Stimulated activated CD8-positive, alpha-beta memory T cell treated with anti-CD3 and anti-CD28 coated beads, Interleukin-4, amount 100 ng/mL, for 1 hour (primary cell): ENCODE measurements at regions not wholly inside any gene's neighbourhood (a gene's known extent, or its start where the extent isn't known, plus 50 kb on each side); places are given as distances from the start of the nearest gene placed in this dataset.

Source experiments
- DNase-seq, 2 donors: peaks; one replicate each; pipeline ENCODE4 v3.0.0-alpha.2; 2020; ENCODE audit warnings: low read depth in 2 of 2, low spot score in 1 of 2

DNA sequence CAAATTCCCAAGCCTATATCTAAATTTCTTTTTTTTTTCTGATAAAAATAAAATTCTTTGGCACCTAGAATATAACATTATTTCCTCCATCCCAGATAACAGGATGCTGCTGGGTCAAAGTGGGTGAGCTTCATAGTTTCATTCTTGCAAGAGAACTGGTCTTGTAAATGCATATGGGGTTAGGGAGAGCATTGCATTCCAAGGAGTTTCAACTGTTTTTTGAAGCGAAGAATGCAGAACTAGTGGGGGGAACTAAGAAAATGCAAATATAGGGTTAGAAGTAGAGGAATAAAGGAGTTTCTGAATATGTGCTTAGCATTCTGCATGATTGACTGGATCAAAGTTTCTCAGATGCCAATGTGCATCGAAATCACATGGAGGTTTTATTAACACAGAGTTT lies 347.2 kb upstream of the XYLT1 start:
- no peak for DNase-seq

DNA sequence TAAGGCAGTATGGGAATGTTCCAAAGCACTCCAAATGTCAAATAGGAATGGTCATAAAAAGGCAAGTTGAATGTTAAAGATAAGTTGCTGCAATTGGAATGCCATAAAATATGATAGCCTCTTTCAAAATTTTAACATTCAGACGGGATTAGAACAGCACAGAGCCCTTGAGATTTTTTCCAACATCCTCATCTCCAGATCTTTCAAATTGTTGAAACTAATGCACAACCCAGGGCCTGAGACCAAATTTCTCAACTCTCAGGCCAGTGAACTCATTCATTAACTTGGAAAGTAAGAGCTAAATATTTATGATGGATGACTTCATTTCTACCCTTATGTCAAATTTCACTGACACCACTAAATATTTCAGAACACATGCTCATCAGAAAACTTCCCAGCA lies 346.5 kb upstream of the XYLT1 start:
- no peak for DNase-seq

DNA sequence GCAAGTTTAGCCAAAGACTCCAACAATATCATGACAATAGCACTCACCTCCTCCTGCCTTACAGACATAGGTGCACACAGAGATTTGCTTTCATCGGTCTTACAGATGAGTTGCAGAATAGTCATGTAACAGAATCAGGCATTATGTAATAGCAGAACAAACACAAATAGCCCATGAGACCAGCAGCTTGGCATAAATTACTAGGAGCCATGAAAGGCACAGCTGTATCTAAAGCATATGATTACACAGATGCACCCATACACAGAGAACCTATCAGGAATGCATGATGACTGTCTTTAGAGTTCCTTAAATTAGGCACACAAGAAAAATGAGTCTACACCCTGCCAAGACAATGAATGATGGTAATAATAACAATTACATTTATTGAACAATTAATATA lies 342.0 kb upstream of the XYLT1 start:
- DNase-seq = no peak

DNA sequence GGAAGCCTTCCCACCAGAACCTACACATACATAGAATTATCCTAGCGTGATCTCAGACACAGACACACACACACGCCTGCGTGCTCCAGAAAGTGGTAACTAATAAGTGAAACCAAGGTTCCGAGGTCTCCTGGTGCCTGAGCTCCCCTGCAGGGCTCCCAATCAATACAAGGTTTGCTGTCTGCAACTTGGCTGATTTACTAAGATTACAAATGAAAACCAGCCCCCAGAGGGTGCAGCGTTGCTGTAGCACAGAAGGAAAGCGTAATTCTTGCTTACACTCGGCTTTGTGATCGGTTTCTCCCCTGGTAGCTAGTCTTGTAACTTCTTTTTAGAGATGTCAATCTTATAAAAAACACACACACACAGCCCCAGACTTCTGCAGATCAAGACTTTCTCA lies 334.1 kb upstream of the XYLT1 start:
- DNase-seq = no peak

DNA sequence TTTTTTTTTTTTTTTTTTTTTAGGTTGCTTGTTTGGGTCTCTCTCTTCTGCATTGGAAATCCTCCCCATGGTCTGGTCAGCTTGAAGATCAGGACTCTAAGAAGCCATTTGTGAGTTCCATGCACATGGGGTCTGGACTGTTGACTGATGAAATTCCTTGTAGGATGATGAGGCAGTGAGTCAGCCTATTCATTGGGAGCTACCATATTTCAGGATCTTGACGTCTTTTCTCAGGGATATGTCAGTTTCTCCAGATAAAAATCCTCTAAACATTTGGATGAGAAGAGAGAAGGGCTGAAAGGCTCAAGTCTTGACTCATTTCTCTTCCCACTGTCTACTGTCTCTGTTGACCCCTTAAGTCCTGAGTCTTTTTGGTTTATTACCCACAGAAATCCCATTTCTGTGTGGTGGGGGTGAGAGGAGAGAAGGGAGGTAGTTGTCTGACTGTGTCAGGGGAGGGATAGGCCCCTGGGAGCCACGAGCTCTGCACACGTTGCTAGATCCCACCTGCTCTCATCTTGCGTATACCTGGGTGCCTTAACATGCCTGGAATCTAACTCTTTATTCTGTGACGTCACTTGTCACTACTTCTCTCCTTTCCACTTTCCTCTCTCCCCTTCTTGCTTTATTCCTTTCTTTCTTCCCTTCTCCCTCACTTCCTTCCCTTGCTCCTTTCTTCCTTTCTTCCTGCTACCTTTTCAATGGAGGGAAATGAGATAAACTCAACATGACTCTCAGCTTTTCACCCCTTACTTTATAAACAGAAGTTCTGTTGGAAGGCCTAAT lies 333.1 kb upstream of the XYLT1 start:
- DNase-seq = no peak

DNA sequence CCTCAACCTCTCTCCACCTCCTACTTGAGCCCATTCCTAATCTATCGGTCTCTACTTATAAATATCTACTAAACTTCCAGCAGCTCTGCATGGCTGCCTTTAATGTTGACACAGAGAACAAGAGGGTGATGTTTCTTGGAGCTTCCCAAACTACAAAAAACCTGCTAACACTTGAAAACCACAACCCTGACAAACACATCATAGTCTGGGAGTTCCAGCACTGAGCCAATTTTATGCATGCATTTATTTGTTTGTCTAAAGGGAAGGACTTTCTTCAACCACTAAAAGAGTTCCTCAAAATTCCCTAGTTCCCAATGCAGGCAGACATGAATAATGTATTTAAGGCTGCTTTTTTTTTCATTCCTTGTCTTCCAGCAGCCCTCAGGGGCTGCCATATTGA lies 331.8 kb upstream of the XYLT1 start:
- no peak for DNase-seq

DNA sequence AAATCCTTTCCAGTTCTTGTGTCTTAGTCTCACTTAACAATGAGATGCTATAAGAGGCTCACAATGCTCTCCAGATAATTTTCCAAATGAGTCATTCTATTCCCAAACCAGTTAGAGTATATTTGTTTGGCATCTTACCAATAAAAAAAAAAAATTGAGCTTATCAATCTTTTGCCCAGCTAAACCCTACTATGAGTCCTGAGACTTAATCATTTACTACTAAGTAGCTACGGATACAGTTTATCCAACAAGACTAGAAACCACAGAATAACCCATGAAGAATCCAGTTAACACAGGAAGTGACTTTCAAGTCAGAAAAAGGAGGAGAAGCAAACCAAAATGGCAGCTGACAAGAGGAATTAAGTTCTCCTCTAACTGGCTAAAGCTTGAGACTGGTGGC lies 330.3 kb upstream of the XYLT1 start:
- no peak for DNase-seq

DNA sequence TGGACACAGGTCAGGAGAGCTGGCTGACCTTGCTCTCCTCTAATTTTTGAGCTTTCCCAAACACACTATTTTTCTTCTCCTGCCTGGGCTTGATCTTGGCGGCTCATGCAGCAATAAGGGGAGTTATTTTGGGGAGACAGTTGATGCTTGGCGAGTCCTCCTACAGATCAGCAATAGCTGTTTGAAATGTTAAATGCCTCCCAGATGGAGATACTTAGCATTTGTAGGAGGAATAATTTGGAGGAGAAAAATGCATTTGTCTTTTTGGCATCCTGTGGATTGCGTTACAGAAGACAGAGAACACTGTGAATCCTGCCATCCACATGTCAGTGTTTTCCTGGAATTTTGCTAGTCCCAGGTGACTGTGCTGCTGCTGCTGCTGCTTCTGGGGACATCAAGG lies 328.0 kb upstream of the XYLT1 start:
- no peak for DNase-seq

DNA sequence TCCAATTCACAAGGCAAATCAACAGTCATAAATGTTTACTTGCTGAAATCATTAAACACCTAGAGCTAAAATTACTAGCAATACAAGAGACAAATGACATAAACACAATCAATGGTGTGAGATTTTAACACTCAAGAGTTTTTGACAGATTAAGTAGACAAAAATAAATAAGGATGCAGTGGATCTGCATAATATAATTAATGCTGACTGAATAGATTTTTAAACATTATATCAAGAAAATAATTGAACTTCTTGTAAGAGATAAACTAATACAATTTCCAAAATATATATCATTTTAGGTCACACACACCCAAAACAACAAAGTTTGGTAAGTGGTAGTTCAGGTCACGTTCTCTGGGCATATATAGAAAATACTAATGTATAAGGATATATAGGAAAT lies 322.6 kb upstream of the XYLT1 start:
- DNase-seq = no peak

DNA sequence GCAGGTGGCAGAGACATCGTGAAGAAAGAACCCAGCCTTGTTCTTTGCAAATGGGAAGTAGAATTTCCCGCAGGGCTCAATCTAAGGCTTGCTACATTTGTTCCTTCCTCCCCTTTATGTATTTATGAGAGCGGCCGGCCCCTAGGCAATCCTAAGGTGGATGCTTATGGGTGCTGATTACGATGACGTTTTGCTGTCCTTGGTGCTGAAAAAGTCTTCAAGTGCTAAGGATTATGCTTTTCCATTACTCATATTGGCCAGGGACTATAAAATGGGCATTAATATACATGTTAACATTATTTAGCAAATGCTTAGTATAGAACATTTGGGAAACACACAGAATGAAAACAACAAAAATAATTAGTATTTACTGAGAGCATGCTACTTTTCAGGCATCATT lies 313.3 kb upstream of the XYLT1 start:
- no peak for DNase-seq

DNA sequence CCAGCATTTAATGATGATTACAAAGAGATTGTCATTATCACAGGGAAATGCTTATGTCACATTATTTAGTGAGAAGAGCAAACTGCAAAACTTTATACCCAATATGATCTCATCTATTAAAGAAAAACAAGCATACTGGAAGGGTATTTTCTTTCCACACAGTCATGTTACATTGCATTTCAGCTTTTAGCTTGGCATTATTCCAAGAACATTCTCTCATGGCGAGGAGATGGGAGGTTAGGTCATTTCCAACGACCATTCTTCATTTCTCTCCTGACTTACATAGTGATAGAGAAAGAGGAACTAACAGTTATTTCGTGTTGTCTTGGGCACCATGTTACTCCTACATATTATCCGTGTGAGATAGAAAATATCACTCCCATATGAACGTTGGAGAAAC lies 309.4 kb upstream of the XYLT1 start:
- DNase-seq = no peak

DNA sequence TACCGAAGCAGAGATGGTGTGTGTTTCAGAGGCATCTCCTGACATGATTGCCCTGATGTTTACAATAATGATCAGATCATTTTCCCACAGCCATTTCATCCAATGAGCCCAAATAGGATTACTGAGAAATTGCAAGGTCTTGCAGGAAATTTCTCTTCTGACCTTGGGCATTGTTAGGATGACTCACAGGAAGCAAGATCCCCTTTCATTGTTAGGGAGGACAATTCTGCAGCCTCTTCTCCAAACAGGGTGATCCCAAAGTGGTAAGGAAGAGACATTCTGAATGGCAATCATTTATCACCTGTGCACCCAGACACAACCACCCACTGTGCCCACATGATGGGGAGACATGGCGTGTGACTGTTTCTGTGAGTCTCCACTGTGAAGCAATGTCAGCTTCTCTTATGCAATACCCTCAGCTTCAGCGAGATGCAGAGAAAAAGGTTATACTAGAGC lies 306.7 kb upstream of the XYLT1 start:
- no peak for DNase-seq

DNA sequence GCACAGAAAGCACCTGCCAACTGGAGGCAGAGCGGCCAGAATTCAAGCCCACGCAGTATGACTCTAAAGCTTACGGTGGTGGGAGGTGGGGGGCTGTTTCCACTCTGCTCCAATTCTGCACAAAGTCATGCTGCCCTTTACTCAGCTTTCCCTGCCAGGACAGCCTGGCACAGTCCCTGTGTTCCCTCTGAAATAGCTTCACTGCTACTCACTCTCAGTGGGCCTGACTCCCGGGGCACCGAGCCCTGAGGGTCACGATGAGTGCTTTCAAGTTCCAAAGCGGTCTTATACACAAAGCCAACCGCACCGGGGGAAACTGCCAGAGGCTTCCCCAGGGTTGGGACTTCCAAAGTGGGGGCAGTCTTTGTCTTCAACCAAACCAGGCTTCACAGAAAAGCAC lies 306.1 kb upstream of the XYLT1 start:
- DNase-seq = no peak

DNA sequence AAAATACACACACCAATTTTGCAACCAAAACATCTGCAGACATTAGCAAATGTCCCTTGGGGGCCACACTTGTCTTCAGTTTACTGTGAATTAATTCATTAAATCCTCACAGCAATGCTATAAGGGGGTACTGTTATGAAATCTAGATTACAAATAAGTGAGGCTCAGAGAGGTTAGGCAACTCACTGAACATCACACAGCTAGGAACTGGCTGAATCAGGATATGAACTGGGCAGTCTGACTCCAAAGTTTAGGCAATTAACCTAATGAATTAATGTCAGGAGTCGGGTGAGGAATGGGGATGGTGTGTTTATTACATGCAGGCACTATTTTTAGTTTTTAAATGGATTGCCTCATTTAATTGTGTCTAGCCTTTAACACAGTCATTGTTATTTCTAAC lies 305.7 kb upstream of the XYLT1 start:
- DNase-seq = no peak

DNA sequence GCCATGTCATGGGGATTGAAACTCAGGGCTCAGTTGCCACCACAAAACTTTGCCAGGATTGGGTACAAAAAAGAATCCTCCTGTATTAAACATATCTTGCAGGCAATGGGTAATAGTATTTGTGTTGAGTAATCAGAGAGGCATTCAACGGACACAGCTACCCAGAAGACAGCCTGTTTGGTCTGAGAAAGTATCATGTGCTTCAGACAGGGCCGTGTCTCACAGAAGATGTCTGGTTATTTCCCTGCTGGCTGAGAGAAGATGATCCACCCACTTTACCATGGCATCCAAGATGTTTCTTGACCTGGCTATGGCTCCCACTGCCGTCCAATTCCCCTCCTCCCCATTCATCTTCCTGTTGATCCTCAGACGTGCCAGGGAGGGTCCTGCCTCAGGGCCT lies 304.3 kb upstream of the XYLT1 start:
- no peak for DNase-seq

DNA sequence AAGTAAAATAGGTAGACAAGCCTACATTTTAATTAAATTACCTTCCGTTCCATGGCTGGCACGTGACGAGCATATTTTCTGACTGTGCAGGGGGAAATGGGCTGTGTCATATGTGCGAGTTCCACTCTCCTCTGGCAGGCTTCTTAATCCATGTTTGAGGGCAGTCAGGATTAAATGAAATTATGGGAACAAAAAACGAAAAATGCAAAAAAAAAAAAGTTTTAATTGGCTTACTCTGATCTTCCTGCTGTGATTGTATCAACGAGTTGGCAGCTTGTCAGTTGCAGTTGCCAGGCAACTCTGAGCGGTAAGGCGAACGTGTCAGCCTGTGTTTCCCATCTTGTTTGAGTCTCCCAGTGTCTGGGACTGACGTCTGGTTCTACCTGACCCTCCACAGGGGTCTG lies 302.9 kb upstream of the XYLT1 start:
- no peak for DNase-seq

DNA sequence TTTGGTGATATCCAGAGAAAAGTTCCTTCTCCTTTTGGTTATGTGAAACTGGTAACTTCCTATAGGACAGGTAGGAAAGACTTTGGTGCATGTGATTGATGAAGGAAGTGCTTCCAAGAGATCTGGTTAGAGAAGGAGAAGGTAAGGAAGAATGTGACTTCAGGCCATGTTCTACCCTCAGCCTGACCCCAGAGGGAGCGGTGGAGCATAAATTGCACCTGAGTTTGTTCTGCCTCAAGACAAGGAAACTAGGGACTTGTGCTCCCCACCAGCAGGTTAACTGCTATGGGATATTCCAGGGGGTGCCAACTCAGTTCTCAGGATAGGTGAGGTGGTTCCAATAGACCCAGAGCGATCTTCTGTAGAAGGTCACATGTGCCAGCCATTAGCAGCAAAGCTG lies 299.3 kb upstream of the XYLT1 start:
- DNase-seq = no peak

DNA sequence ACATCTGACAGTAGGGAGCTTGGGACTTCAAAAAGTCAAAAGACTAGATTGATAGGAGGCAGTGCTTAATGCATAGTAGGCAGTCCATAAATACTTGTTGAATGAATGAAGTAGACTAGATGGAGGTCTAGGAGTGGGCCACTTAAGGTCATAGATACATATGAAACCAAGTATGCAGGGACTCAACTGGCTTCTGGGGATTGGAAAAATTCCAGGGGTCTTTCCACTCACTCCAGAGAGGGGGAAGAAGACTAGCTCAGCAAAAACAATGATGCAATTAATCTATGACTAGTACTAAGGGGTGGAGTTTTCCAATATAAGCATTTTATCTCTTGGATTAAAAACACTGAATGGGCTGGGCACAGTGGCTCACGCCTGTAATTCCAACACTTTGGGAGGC lies 298.3 kb upstream of the XYLT1 start:
- no peak for DNase-seq

DNA sequence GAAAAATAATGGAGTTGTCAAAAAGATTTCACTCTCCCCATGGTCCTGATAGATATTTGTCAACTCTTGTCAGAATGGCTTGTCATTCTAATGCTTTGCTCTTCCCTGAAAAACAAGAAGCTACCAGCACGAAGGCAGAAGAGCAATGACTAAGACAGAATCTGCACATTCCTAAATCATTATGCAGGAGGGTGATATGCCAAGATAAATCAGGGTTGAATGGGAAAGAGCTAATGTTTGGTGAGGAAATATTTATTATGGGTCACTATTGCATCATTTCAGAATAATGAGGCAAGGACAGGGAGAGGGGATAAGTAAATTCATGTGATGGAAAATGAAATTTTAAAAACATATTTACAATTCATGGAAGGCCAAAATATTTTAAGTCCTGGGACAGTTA lies 297.5 kb upstream of the XYLT1 start:
- no peak for DNase-seq

DNA sequence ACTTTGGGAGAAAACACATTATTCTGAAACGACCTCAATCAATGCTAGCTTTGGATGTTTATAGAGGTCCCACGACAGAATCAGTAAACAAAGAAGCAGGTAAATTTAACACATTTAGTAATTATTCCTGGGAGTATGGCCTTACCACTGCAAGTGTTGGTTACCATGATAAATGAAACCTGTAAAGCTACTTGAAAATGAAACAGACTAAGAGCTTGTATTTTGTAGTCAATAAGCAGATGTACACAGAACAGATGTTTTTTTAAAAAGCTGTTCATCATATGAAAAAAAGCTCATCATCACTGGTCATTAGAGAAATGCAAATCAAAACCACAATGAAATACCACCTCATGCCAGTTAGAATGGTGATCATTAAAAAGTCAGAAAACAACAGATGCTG lies 295.3 kb upstream of the XYLT1 start:
- no peak for DNase-seq

DNA sequence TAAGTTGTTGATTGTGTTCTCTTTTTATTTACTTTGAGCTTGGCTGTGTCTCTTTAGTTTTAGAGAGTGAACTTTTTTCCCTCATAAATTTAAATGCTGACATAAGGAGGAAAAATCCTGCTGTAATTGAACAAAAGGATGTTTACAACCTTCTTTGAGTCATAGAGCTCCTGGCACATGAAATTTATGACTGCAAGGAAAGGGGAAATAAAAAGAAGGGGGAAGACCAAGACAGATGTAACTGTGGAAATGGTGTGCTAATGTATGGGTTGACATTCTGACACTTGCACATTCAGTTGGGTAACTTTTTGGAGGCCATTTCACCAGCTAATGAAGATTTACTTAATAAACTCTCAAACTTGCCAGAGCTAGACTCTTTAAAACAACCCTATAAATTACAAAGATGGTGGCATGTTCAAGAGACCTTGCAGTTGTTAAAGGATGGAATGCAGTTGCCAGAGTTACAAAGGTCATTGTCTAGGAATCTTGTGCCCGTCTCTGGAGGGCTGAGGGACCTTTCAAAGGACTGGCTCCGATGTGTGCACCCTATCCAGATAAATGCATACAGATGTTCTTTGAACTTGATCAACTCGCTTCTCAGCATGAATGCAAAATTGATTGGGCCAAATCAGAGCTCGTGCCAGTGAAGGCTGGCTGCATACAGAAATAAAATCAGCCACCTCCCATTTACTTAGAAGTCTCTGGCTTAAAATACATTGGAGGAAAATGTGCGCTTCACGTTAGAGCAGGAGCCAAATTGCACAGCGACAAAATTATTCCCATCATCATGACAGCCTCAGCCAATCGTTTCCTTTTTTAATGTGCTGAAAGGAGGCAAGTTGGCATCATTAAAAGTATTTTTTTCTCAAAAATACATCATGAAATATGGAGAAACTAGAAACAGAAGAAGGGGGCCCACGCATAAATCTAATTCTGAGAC lies 289.0 kb upstream of the XYLT1 start:
- DNase-seq = no peak

DNA sequence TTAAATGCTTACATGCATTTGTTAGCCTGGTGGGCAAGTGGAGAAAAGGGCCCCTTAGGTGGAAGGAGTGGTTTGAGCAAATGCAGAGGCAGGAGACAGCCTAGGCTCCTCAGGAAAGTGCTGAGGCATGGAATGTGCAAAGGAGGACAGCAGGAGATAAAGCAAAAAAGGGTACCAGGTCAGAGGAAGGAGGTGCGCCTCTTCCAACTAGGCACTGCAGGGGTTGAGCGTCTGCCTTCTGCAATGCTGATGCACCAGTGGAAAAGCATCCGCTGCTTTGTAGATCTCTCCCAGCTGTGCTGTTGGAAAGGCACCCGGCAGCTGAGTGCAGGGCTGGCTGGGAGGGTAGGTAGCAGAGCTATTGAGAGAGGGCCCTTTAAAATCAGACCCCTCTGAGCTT lies 287.0 kb upstream of the XYLT1 start:
- no peak for DNase-seq
